ENCODE measurements at regions not wholly inside any gene's neighbourhood (a gene's known extent, or its start where the extent isn't known, plus 50 kb on each side); places are given as distances from the start of the nearest gene placed in this dataset.

DNA sequence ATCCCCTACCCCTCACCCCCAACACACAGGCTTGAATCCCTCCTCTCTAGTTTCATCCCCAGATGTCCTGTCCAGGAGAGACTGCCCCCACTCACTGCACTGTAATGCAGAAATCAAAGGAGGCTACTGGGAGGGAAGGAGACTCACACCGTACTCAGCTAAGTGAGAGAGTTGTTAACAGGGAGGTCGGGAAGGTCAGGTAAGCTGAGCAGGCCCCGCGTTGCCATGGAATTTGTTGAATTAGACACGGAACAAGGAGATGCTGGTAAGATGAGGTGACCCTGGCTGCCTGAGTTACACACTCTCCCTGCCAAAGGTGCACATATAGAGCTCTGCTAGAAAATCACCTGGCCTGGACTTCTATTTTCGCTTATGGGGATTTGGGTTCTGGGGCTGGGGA lies 197.9 kb downstream of the NXPE2 start:
- ChIA-PET CTCF (no interaction called here), POLR2A (no interaction called here)
- no peaks in the 10 kb centered on the region for H3F3A ChIP-seq (replicated peaks; ENCODE audit: insufficient read depth)
- H4K20me1 ChIP-seq (ENCODE audit: insufficient read depth): no peaks in the 10 kb centered on the region
- no peak overlapping the region for H3K27ac ChIP-seq (ENCODE audit: low read depth in 2 of 2, low read length in 1 of 2)
- H3K9ac ChIP-seq: no peak overlapping the region
- H3K36me3 ChIP-seq (replicated peaks in 1 of 2; ENCODE audit: control insufficient read depth in 1 of 2, insufficient read depth in 2 of 2, low read length in 1 of 2): no peaks in the 10 kb centered on the region
- no peaks in the 10 kb centered on the region for H3K27me3 ChIP-seq (ENCODE audit: insufficient read depth)
- WGBS (ENCODE audit: low lambda C conversion rate): 27% methylated on average over 6 of the region's 6 CpGs
- H3K79me2 ChIP-seq (ENCODE audit: insufficient read depth): no peaks in the 10 kb centered on the region
- H3K9me3 ChIP-seq: no peaks in the 10 kb centered on the region
- no peak for DNase-seq
- TF ChIP-seq, protein P1, sequence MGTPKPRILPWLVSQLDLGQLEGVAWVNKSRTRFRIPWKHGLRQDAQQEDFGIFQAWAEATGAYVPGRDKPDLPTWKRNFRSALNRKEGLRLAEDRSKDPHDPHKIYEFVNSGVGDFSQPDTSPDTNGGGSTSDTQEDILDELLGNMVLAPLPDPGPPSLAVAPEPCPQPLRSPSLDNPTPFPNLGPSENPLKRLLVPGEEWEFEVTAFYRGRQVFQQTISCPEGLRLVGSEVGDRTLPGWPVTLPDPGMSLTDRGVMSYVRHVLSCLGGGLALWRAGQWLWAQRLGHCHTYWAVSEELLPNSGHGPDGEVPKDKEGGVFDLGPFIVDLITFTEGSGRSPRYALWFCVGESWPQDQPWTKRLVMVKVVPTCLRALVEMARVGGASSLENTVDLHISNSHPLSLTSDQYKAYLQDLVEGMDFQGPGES (IDR thresholded peaks at IDR 0.05; ENCODE audit: low read depth, low read length): no peak
- no peak for TF ChIP-seq RCOR1 (IDR thresholded peaks at IDR 0.05; ENCODE audit: low read length)
- no peak for TF ChIP-seq TCF12 (IDR thresholded peaks at IDR 0.05)
- no peak for TF ChIP-seq RFX5 (IDR thresholded peaks at IDR 0.05; ENCODE audit: low read length)
- TF ChIP-seq YY1 (IDR thresholded peaks at IDR 0.05; ENCODE audit: low read depth): no peak
- TF ChIP-seq, protein P2, sequence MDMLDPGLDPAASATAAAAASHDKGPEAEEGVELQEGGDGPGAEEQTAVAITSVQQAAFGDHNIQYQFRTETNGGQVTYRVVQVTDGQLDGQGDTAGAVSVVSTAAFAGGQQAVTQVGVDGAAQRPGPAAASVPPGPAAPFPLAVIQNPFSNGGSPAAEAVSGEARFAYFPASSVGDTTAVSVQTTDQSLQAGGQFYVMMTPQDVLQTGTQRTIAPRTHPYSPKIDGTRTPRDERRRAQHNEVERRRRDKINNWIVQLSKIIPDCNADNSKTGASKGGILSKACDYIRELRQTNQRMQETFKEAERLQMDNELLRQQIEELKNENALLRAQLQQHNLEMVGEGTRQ (IDR thresholded peaks at IDR 0.05; ENCODE audit: borderline replicate concordance, low read depth, low read length): no peak
- TF ChIP-seq FOXJ3 (CRISPR knock-in tag; IDR thresholded peaks at IDR 0.05): no peak
- TF ChIP-seq EP300 (IDR thresholded peaks at IDR 0.05; ENCODE audit: borderline replicate concordance in 1 of 2, low read depth in 1 of 2, low read length in 1 of 2): no peak
- TF ChIP-seq, protein P3, sequence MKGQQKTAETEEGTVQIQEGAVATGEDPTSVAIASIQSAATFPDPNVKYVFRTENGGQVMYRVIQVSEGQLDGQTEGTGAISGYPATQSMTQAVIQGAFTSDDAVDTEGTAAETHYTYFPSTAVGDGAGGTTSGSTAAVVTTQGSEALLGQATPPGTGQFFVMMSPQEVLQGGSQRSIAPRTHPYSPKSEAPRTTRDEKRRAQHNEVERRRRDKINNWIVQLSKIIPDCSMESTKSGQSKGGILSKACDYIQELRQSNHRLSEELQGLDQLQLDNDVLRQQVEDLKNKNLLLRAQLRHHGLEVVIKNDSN (IDR thresholded peaks at IDR 0.05; ENCODE audit: borderline replicate concordance, low read depth): no peak
- no peak for TF ChIP-seq CHD2 (IDR thresholded peaks at IDR 0.05; ENCODE audit: low read length, partially characterized antibody)
- TF ChIP-seq, protein P4, sequence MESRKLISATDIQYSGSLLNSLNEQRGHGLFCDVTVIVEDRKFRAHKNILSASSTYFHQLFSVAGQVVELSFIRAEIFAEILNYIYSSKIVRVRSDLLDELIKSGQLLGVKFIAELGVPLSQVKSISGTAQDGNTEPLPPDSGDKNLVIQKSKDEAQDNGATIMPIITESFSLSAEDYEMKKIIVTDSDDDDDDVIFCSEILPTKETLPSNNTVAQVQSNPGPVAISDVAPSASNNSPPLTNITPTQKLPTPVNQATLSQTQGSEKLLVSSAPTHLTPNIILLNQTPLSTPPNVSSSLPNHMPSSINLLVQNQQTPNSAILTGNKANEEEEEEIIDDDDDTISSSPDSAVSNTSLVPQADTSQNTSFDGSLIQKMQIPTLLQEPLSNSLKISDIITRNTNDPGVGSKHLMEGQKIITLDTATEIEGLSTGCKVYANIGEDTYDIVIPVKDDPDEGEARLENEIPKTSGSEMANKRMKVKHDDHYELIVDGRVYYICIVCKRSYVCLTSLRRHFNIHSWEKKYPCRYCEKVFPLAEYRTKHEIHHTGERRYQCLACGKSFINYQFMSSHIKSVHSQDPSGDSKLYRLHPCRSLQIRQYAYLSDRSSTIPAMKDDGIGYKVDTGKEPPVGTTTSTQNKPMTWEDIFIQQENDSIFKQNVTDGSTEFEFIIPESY (IDR thresholded peaks at IDR 0.05; ENCODE audit: borderline replicate concordance, low read depth): no peak
- no peak for TF ChIP-seq FOXM1 (IDR thresholded peaks at IDR 0.05; ENCODE audit: low read depth)
- TF ChIP-seq GATA2 (CRISPR knock-in tag; IDR thresholded peaks at IDR 0.05): no peak
- TF ChIP-seq RXRA (IDR thresholded peaks at IDR 0.05; ENCODE audit: borderline replicate concordance, low read depth): no peak
- TF ChIP-seq MEF2A (IDR thresholded peaks at IDR 0.05; ENCODE audit: borderline replicate concordance, low read depth): no peak
- no peak for TF ChIP-seq POLR2AphosphoS5 (IDR thresholded peaks at IDR 0.05; ENCODE audit: low read depth, low read length)
- H3K4me2 ChIP-seq: no peak overlapping the region
- H3K9me2 ChIP-seq: no peaks in the 10 kb centered on the region
- no peak overlapping the region for H3K4me3 ChIP-seq (ENCODE audit: low read depth in 2 of 2, low read length in 1 of 2)
- H3K4me1 ChIP-seq (ENCODE audit: control insufficient read depth in 1 of 2, insufficient read depth in 2 of 2, low read depth in 1 of 2, low read length in 1 of 2): no peaks in the 10 kb centered on the region
- H2AFZ ChIP-seq (ENCODE audit: low read depth): no peak overlapping the region
